ENCODE measurements at regions not wholly inside any gene's neighbourhood (a gene's known extent, or its start where the extent isn't known, plus 50 kb on each side); places are given as distances from the start of the nearest gene placed in this dataset.

DNA sequence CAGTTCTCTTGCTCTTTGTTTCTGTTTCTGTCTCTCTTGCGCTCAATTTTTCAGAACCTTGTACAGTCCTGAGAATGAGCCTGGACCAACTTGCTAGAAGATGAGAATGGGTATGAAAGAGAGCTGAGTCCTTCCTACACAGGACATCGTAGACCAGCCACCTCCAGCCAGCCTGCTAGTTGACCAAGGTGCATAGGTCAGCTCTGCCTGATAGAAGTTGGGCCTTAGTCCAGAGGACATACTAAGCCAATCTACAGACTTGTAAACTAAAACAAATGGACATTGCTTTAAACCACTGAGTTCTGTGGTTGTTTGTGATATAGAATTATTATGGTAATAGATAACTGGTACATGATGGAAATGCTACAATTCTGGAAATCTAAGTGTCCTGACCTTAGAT, 236.4 kb upstream of the ZFP64 start:
- TF ChIP-seq, protein P1, sequence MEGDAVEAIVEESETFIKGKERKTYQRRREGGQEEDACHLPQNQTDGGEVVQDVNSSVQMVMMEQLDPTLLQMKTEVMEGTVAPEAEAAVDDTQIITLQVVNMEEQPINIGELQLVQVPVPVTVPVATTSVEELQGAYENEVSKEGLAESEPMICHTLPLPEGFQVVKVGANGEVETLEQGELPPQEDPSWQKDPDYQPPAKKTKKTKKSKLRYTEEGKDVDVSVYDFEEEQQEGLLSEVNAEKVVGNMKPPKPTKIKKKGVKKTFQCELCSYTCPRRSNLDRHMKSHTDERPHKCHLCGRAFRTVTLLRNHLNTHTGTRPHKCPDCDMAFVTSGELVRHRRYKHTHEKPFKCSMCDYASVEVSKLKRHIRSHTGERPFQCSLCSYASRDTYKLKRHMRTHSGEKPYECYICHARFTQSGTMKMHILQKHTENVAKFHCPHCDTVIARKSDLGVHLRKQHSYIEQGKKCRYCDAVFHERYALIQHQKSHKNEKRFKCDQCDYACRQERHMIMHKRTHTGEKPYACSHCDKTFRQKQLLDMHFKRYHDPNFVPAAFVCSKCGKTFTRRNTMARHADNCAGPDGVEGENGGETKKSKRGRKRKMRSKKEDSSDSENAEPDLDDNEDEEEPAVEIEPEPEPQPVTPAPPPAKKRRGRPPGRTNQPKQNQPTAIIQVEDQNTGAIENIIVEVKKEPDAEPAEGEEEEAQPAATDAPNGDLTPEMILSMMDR (IDR thresholded peaks at IDR 0.05), result no peak
- TF ChIP-seq, protein P2, sequence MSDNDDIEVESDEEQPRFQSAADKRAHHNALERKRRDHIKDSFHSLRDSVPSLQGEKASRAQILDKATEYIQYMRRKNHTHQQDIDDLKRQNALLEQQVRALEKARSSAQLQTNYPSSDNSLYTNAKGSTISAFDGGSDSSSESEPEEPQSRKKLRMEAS (CRISPR knock-in tag; IDR thresholded peaks at IDR 0.05), result no peak
- TF ChIP-seq FOXJ3 (CRISPR knock-in tag; IDR thresholded peaks at IDR 0.05; ENCODE audit: borderline replicate concordance) (no peak), ZNF232 (CRISPR knock-in tag; IDR thresholded peaks at IDR 0.05) (no peak), FOXK1 (CRISPR knock-in tag; IDR thresholded peaks at IDR 0.05) (no peak), ATF1 (CRISPR knock-in tag; IDR thresholded peaks at IDR 0.05) (no peak), ELF4 (CRISPR knock-in tag; IDR thresholded peaks at IDR 0.05; ENCODE audit: low read depth) (no peak), MYBL2 (CRISPR knock-in tag; IDR thresholded peaks at IDR 0.05) (no peak)
- TF ChIP-seq, protein P3, sequence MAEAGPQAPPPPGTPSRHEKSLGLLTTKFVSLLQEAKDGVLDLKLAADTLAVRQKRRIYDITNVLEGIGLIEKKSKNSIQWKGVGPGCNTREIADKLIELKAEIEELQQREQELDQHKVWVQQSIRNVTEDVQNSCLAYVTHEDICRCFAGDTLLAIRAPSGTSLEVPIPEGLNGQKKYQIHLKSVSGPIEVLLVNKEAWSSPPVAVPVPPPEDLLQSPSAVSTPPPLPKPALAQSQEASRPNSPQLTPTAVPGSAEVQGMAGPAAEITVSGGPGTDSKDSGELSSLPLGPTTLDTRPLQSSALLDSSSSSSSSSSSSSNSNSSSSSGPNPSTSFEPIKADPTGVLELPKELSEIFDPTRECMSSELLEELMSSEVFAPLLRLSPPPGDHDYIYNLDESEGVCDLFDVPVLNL (CRISPR knock-in tag; IDR thresholded peaks at IDR 0.05; ENCODE audit: borderline replicate concordance, low read depth), result no peak
- TF ChIP-seq, protein P4, sequence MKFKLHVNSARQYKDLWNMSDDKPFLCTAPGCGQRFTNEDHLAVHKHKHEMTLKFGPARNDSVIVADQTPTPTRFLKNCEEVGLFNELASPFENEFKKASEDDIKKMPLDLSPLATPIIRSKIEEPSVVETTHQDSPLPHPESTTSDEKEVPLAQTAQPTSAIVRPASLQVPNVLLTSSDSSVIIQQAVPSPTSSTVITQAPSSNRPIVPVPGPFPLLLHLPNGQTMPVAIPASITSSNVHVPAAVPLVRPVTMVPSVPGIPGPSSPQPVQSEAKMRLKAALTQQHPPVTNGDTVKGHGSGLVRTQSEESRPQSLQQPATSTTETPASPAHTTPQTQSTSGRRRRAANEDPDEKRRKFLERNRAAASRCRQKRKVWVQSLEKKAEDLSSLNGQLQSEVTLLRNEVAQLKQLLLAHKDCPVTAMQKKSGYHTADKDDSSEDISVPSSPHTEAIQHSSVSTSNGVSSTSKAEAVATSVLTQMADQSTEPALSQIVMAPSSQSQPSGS (CRISPR knock-in tag; IDR thresholded peaks at IDR 0.05; ENCODE audit: borderline replicate concordance, low read depth), result no peak

Data from WTC11 (cell line).